ENCODE measurements at regions not wholly inside any gene's neighbourhood (a gene's known extent, or its start where the extent isn't known, plus 50 kb on each side); places are given as distances from the start of the nearest gene placed in this dataset.

GRCh38 chr15:47437491-47437890, 279.8 kb upstream of the SEMA6D start (continued):
- no peak for TF ChIP-seq SUZ12 (IDR thresholded peaks at IDR 0.05; ENCODE audit: low read length)
- no peak for TF ChIP-seq CBX8 (IDR thresholded peaks at IDR 0.05; ENCODE audit: borderline replicate concordance, low read depth, low read length)
- no peak for TF ChIP-seq RFX5 (IDR thresholded peaks at IDR 0.05; ENCODE audit: borderline replicate concordance, low read depth, low read length)

Data from H1 (cell line).